ENCODE measurements at regions not wholly inside any gene's neighbourhood (a gene's known extent, or its start where the extent isn't known, plus 50 kb on each side); places are given as distances from the start of the nearest gene placed in this dataset.

- Histone ChIP-seq H3K36me3 (ENCODE audit: control insufficient read depth in 4 of 4, insufficient read depth in 4 of 4, low read length in 4 of 4) (no peaks in the 10 kb centered on the region), H3K4me3 (no peak overlapping the region), H3K27ac (ENCODE audit: low read depth in 1 of 2, low read length in 1 of 2) (no peak overlapping the region), H3K9me3 (ENCODE audit: control insufficient read depth in 4 of 4, insufficient read depth in 3 of 4, low read length in 3 of 4) (no peaks in the 10 kb centered on the region), H3K9ac (ENCODE audit: insufficient read depth in 1 of 2, low read length in 2 of 2) (no peak overlapping the region), H3K4me1 (ENCODE audit: control insufficient read depth in 5 of 5, insufficient read depth in 5 of 5, low read length in 5 of 5) (peaks cover 0 to 10% (median 0%) of the 10 kb centered on the region in 5 donors), H3K27me3 (ENCODE audit: control insufficient read depth in 3 of 3, insufficient read depth in 3 of 3, low read length in 2 of 3) (peaks cover 0 to 5% (median 3%) of the 10 kb centered on the region in 3 donors)
- 86% methylated on average over 11 of the region's 11 CpGs for WGBS, 2 donors
- ATAC-seq (ENCODE audit: insufficient read depth, low FRiP score), result no peak
- TF ChIP-seq CTCF (IDR thresholded peaks at IDR 0.05; ENCODE audit: control extremely low read depth, extremely low read depth), result no peak
- no peak for DNase-seq
These were observed 311.9 kb downstream of the CTTN start for GRCh38 chr11:70710192-70710591.

GRCh38 chr11:70710601-70711000 lies 312.3 kb downstream of the CTTN start:
- H3K4me1 ChIP-seq (ENCODE audit: control insufficient read depth in 5 of 5, insufficient read depth in 5 of 5, low read length in 5 of 5), result peaks cover 0 to 10% (median 0%) of the 10 kb centered on the region in 5 donors
- ATAC-seq (ENCODE audit: insufficient read depth, low FRiP score) (no peak), DNase-seq (no peak)
- no peaks in the 10 kb centered on the region for H3K36me3 ChIP-seq (ENCODE audit: control insufficient read depth in 4 of 4, insufficient read depth in 4 of 4, low read length in 4 of 4)
- H3K9me3 ChIP-seq (ENCODE audit: control insufficient read depth in 4 of 4, insufficient read depth in 3 of 4, low read length in 3 of 4), result no peaks in the 10 kb centered on the region
- peaks cover 0 to 5% (median 3%) of the 10 kb centered on the region in 3 donors for H3K27me3 ChIP-seq (ENCODE audit: control insufficient read depth in 3 of 3, insufficient read depth in 3 of 3, low read length in 2 of 3)
- 44 to 49% methylated on average over 9 of the region's 9 CpGs for WGBS, 2 donors
- no peak overlapping the region for H3K9ac ChIP-seq (ENCODE audit: insufficient read depth in 1 of 2, low read length in 2 of 2)
- H3K27ac ChIP-seq (ENCODE audit: low read depth in 1 of 2, low read length in 1 of 2), result no peak overlapping the region
- TF ChIP-seq CTCF (IDR thresholded peaks at IDR 0.05; ENCODE audit: control extremely low read depth, extremely low read depth), result no peak
- H3K4me3 ChIP-seq, result no peak overlapping the region

GRCh38 chr11:70711095-70711910 lies 313.0 kb downstream of the CTTN start:
- Histone ChIP-seq H3K4me3 (no peak overlapping the region), H3K36me3 (ENCODE audit: control insufficient read depth in 4 of 4, insufficient read depth in 4 of 4, low read length in 4 of 4) (no peaks in the 10 kb centered on the region), H3K4me1 (ENCODE audit: control insufficient read depth in 5 of 5, insufficient read depth in 5 of 5, low read length in 5 of 5) (peaks cover 0 to 10% (median 0%) of the 10 kb centered on the region in 5 donors), H3K27ac (ENCODE audit: low read depth in 1 of 2, low read length in 1 of 2) (no peak overlapping the region), H3K27me3 (ENCODE audit: control insufficient read depth in 3 of 3, insufficient read depth in 3 of 3, low read length in 2 of 3) (peaks cover 0 to 5% (median 3%) of the 10 kb centered on the region in 3 donors), H3K9me3 (ENCODE audit: control insufficient read depth in 4 of 4, insufficient read depth in 3 of 4, low read length in 3 of 4) (no peaks in the 10 kb centered on the region), H3K9ac (ENCODE audit: insufficient read depth in 1 of 2, low read length in 2 of 2) (no peak overlapping the region)
- ATAC-seq (ENCODE audit: insufficient read depth, low FRiP score) (no peak), DNase-seq (no peak)
- 77 to 78% methylated on average over 30 of the region's 30 CpGs for WGBS, 2 donors
- no peak for TF ChIP-seq CTCF (IDR thresholded peaks at IDR 0.05; ENCODE audit: control extremely low read depth, extremely low read depth)

- H3K4me1 ChIP-seq (ENCODE audit: control insufficient read depth in 5 of 5, insufficient read depth in 5 of 5, low read length in 5 of 5), result peaks cover 0 to 10% (median 0%) of the 10 kb centered on the region in 5 donors
- H3K9ac ChIP-seq (ENCODE audit: insufficient read depth in 1 of 2, low read length in 2 of 2), result no peak overlapping the region
- H3K36me3 ChIP-seq (ENCODE audit: control insufficient read depth in 4 of 4, insufficient read depth in 4 of 4, low read length in 4 of 4), result no peaks in the 10 kb centered on the region
- no peak for ATAC-seq (ENCODE audit: insufficient read depth, low FRiP score)
- H3K27ac ChIP-seq (ENCODE audit: low read depth in 1 of 2, low read length in 1 of 2), result no peak overlapping the region
- 59 to 66% methylated on average over 11 of the region's 11 CpGs for WGBS, 2 donors
- DNase-seq, result no peak
- peaks cover 0 to 5% (median 3%) of the 10 kb centered on the region in 3 donors for H3K27me3 ChIP-seq (ENCODE audit: control insufficient read depth in 3 of 3, insufficient read depth in 3 of 3, low read length in 2 of 3)
- no peak for TF ChIP-seq CTCF (IDR thresholded peaks at IDR 0.05; ENCODE audit: control extremely low read depth, extremely low read depth)
- H3K9me3 ChIP-seq (ENCODE audit: control insufficient read depth in 4 of 4, insufficient read depth in 3 of 4, low read length in 3 of 4), result no peaks in the 10 kb centered on the region
- H3K4me3 ChIP-seq, result no peak overlapping the region
These were observed 313.5 kb downstream of the CTTN start for GRCh38 chr11:70711911-70712185.

All from lung (tissue), 11 donors.